HG02884 (cell line): ENCODE measurements at regions not wholly inside any gene's neighbourhood (a gene's known extent, or its start where the extent isn't known, plus 50 kb on each side); places are given as distances from the start of the nearest gene placed in this dataset.
"Not testable (repeated sequence)": the region's sequence is repeated elsewhere in the genome, so short reads cannot be mapped to it uniquely, and the experiment has no call there.

ENCODE experiments used
- ATAC-seq: cut with Tn5 transposase; IDR thresholded peaks from one replicate; pipeline ENCODE4 v1.9.1; 2021; ENCODE audit warnings: mild to moderate bottlenecking, moderate library complexity; ENCODE audit not compliant: unreplicated experiment

DNA sequence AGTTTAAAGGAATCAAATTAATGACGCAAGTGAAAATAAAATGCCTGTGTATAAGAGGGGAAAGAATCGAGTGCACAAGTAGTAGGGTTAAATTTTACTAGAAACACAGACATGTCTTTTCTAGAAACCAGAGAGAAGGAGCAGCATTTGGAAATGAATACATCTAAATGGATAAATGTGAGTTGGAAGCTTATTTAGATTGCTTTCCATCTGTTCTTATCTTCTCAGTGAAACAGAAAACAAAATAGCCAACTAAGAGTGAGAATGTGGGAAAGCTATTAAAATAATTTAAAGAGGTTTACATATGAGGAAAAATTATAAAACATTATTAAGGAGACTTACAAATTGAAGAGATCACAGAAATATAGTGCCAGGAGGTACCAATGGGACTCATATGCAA, 1818.9 kb upstream of the FLRT2 start:
- ATAC-seq = no peak

DNA sequence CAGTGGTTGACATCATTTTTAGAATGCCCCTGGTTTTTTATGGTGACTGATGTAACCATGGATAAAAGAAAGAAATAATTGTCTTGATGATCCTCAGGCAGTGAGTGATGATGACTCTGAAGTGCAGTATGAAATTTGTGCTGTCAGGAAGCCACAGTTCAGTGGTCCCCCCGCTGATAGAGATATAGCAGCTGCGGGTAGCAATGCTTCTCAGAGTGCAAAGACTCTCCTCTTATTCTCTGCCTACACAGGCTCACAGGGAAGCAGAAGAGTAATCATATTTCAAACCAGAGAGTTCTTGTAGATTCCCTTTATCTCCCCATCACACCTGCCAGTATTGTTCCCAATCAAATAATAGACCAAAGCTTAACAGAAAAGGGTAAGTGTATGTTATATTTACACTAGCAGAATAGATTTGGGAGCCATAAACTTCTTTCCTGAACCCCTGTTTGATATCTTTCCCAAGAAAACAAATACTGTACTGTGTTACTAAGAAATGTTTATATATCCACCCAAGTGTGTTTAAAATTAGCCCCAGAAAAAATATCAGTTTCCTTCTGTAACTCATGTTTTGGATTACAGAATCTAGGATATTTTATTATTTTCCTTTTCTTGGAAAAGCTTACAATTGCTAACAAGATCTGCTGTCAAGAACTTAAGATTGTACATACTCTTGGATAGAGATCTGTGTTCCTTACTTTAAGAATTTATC, 1817.4 kb upstream of the FLRT2 start:
- no peak for ATAC-seq

DNA sequence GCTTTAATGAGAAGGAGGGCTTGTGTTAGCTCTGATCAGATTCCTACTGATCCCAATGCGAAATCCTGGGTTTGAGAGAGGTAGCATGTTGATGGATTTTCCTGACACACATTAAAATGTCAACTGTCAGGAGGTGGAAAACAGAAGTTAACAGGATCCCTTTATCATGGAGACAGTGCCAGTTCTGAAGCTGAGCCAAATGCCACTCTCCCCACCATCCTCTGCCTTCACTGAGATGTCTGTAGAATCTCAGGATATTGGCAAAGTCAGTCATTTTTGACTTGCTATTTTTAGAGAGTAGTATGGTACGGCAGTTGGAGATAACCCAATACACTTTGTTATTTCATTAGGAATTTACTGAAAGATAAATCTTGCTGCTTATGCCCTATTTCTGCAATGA, 1816.2 kb upstream of the FLRT2 start:
- no peak for ATAC-seq

DNA sequence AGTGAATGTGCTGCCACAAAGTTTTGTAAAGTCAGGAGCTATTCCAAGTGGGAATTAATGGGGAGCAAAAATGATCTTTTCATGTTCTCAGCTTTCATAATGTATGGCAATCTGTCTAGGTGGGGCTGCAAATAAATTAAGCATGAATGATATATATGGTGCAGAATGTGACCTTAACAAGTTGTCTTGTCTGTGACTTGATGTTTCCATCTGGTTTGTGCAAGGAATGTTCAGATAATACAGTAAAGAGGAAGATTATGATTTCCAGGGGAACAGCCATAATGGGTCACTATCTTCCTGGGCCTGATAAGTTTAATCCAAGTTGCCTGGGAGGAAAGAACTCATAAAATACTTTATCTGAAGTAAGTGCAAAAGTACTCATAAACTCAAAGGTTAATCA, 1815.8 kb upstream of the FLRT2 start:
- ATAC-seq = no peak

DNA sequence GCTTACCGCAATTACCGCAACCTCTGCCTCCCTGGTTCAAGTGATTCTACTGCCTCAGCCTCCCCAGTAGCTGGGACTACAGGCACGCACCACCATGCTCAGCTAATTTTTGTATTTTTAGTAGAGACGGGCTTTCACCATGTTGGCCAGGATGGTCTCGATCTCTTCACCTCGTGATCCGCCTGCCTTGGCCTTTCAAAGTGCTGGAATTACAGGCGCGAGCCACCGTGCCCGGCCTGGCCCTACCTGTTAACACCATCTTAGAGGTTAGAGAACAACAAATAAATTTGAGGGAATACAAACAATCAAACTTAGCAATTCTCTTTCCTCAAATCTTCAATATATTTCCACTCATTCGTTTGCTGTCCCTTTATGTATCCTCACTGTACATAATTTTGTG, 1810.5 kb upstream of the FLRT2 start:
- ATAC-seq = not testable (repeated sequence)

DNA sequence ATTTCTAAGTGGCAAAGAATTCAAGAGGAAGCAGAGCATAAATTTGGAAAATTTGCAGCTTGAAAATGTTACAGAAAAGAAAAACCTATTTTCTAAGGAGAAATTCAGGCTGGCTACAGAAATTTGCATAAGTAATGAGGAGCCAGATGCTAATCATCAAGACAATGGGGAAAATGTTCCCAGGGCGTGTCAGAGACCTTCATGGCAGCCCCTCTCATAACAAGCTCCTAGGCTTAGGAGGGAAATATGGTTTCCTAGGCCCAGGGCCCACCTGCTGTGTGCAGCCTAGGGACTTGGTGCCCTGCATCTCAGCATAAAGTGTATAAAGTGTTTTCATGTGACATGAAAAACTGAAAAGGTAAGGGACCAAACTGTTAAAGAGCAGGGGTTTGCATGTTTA, 1796.3 kb upstream of the FLRT2 start:
- no peak for ATAC-seq

DNA sequence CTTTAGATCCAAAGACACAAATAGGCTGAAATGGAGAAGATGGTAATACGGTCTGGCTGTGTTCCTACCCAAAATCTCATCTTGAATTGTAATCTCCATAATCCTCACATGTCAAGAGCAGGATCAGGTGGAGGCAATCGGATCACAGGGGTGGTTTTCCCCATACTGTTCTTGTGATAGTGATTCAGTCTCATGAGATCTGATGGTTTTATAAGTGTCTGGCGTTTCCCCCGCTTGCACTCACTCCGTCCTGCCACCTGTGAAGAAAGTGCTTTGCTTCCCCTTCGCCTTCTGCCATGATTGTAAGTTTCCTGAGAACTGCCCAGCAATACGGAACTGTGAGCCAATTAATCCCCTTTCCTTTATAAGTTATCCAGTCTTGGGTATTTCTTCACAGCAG, 1795.5 kb upstream of the FLRT2 start:
- no peak for ATAC-seq

DNA sequence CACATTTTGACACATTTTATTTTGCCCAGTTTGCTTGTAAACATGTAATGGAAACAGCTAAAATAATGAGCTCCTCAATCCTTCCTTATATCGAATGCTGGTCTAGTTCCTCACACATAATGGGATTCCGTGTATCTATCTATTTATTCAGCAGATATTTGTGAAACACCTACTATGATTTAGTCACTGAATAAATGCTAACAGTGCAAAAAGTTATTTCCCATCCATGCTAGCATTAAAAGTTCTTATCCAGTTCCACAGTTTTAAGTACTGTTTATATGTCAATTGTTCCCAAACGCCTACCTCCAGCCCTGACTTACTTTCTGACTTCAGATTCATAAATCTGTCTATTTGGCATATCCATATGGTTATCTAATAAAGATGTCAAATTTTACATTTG, 1788.7 kb upstream of the FLRT2 start:
- no peak for ATAC-seq

DNA sequence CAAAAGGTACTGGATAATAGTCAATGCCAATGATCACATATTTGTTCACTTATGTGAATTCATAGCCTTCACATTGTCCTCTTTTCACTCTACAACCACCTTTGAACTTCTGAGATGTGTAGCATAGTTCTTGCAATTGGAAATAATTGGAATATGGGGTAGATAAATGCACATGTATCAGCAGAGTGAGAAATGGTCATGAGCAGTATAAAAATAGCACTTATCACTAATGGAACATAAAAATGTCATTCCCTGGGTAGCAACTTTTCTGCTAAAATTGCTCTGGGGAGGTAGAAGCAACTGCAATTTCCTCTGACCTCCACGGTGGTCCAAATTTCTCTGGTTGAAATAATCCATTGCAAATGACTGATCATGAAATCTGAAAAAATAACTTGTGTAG, 1785.7 kb upstream of the FLRT2 start:
- ATAC-seq = no peak

DNA sequence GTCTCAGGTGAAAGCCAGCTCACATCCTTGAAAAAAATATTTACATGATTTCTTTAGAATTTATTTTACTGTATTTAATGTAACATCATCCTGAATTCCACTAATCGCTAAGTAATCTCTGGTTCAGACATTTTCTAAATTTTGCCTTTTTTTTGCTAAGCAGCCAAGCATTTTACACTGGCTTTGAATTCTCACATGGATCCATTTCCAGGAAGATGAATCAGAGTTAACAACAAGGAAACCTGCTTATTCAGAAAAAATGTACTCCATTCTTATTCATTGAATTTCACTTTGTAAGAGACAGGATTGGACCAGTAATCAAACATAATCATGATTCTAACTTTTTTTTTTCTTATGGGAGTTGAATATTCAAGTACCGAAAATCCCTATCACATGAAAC, 1785.1 kb upstream of the FLRT2 start:
- no peak for ATAC-seq

DNA sequence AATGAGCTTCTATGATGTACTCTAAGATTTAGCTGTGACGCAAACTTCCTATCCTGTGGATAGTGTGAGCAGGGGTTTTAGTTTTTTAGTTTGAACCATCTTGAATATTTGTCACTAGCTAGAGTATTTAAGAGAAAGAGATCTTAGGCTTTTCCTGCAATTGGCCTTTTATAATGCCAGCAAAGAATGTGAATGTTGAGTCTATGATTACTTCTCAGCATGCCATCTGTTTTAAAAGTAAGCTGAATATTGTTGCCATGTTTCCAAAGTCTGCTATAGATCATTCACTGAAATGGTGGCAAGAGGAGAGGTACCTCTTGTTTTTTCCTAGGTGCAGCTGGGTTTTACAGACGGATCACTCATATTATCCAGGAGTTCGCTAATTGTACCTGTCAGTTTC, 1783.6 kb upstream of the FLRT2 start:
- ATAC-seq = no peak

DNA sequence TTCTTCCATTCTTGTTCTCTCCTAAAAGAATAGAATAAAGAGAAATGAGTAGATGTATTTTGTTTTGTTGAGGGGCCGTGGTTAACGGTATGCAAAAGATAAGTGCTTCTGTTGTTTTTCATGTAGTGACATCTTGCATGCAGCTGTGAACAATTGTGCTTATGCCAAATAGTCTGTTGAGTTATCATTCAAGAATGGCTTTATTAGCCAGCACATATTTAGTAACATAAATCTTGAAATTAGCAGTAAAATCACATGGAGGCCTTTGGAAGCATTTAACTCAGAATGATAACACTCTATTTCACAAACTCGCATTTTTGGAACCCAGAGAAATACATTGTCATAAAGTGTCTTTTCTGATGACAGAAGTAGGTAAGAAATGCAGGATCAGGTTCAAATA, 1772.0 kb upstream of the FLRT2 start:
- ATAC-seq = no peak

DNA sequence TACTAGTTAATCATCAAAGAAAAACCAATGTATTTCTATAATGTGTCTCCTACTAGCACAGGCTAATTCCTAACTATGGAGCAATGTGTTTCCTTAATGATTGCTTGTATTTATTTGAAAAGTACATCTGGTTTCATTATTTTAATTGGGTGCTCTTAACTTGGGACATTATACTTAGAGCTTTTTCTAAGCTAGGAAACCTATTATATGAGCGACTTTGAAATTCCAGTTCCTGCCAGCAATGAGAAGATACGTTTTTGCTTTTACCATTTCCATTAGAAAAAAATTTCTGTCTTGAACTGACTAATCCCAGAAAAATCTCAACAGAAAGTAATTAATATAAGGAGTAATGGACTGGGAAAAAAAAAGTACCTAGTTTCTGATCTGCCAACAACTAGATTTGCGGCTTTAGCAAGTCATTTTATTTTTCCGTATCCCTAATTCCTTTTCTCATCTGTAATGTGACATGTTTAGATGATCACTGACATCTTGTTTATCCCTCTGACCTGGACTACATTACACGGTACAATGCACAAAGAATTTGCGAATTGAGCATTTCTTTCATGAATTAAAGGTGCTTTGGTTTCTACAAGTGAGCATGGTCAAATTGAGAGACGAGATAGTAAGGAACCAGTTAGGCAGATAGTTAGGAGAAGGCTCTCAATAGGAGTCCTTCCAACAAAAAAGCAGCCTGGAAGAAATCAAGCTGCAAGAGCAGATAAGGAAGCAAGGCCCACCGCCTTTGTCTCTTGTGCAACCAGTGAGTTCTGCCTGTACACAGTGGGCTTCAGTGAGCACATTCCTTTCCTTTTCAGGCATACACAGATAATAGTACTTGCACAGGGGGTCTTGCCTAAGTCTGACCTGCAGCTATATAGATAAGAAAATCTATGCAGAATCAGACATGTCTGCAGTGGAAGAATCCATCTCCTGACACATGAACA, 1765.0 kb upstream of the FLRT2 start:
- ATAC-seq = no peak

DNA sequence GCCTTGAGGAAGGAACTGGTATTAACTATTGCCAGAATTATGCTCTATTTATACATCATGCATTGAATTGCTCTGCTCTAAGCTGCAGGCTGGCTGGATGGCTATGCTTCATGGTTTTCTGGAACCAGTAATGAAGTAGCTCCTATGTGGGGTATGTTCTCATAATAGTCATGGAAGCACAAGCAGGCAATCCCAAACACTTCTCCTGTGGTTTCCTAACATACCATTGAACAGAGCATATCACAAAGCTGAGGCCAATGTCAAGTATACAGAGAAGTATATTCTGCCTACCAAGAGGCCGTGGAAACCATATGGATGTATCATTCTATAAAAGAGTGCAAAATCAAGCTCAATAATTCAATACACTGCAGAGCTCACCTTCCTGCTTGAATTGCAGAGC, 1752.4 kb upstream of the FLRT2 start:
- ATAC-seq = no peak

DNA sequence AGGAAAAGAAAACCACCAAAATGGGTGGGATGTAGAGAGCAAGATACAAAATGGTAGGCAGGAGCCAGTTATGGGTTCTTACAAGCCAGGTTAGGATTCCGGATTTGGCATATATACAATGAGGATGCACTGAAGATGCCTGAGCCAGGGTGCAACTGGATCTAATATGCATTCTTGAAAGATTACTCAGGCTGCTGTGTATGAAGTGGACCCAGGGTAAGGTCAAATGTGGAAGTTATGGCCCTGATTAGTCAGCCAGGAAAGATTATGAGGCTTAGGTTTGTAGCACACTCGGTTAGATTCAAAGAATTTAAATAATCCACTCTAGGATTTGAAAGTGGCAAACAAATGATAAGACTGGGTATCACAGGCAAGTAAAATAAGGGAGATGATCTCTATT, 1750.7 kb upstream of the FLRT2 start:
- ATAC-seq = no peak

DNA sequence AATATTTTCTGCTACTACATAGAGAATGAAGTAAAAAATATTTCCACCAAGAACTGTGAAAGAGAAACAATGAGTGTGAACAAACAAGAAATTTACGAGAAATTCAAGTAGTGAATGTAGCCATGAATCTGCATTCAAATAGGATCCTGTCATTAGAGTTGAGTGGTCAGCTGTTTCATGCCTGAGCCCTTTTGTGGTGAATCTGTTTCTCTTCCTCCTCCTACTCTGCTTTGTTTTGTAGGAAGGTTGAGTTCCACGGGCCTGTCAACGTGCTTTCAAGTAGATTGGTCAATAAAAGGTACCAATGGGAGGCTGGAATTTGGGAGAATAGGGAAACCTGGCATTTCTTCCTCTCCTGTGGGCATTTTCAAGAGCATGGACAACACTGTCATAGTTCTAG, 1749.6 kb upstream of the FLRT2 start:
- no peak for ATAC-seq

DNA sequence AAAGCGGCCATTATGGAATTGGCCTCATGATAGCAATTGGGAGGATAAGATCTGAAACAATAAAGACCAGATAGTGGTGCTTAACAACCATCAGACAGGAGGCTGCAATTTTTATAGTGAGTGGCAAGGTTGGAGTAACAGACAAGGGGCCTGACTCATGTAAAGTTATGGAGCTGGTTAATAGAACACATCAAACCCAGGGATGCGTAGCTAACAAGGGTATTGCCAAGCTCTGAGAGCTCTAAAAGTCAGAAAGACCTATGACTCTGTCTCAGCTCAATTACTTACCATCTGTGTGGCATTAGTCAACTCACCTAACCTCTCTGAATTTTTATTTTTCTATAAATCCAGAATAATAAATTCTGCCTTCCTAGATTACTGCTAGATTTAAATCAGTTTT, 1731.5 kb upstream of the FLRT2 start:
- ATAC-seq = no peak

DNA sequence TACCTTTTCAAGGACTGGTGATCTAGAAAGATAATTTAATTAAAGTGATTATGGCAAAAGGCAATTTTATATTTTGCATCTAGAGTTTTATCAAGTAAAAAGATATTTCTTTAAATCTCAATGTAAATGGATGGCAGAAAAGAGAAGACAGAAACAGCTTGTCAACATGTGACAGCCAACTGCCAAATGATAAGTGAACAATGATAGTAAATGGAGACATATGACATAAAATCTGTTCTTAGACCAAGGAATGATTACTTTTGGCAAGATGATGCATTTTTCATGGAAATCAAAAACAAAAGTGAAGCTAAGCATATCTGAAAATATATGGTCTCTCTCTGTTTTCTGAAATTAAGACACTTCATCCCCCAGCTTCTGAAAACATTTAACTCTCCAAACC, 1730.7 kb upstream of the FLRT2 start:
- no peak for ATAC-seq

DNA sequence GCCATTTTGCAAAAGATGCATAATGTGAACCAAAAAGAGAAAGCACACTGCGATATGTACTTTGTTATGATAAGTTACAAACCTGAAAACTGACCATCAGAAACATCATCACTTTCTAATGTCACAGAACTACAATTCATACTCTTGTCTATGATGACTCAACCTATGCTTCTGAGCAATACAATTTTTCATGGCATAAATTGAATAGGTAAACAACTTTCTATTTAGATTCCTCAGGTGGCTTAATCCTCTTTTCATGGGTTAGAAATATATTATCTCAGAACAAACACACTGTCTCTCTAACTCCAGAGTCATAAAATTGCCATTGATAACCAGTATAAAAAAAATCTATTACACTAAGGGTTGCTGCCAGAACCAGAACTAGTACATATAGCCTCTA, 1715.0 kb upstream of the FLRT2 start:
- no peak for ATAC-seq

DNA sequence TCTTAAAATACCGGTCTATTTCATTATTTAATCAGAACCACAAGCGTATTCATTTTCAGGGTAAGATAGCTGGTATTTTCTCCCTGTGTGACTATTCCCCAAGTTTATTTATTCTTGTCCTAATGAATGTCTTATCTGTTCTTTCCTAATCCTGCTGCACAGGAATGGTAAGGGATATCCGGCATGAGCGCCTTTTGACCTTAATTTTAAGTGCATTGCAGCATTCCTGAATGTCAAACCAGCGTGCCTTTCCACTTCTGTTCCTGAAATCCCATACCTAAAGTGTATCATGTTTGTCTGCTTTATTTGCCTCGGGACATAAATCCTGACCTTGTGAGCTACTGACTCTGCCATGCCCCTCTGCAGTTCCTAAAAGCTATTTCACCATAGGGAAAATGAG, 1713.2 kb upstream of the FLRT2 start:
- ATAC-seq = no peak

DNA sequence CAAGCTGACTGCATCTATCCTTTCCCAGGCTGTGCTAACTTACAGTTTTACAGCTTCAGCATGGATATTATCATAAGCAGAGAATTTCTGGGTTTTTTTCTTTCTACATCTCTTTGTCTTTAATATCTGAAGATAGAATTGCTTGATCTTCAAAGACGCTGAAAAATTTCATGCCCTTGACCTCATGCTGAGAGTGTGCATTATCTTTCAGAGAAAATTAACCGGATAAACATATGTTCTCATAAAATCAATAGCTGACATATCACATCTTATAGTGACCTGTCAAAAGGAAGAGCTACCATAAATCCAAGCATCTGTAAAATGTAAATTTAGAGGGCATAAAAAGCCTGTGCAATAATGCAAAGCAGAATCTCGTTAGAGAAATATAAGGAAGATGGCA, 1704.1 kb upstream of the FLRT2 start:
- ATAC-seq = no peak

DNA sequence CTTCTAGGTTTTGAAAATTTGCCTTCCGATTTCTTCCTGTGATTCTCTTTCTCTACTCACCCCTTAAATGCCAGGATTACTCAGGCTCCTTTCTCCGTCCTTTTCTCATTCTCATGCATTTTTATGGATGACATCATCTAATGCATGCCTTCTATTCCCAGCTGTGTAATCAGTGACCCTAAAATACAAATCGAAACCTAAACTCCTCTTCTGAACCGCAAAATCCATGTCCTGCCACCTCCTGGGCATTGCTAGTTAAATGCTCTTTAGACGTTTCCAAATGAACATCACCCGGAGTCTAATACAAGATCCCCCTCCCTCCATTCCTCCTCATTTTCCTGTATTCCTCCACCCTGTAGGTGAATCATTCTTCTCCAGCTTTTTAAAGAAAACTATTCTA, 1703.1 kb upstream of the FLRT2 start:
- ATAC-seq = no peak
